ENCODE measurements at regions not wholly inside any gene's neighbourhood (a gene's known extent, or its start where the extent isn't known, plus 50 kb on each side); places are given as distances from the start of the nearest gene placed in this dataset.

- H3K27ac ChIP-seq (ENCODE audit: poor library complexity, severe bottlenecking): no peak overlapping the region
- peaks cover 81% of the 10 kb centered on the region for H3K27me3 ChIP-seq (ENCODE audit: insufficient read depth, poor library complexity, severe bottlenecking)
- H3K9me3 ChIP-seq (ENCODE audit: severe bottlenecking): no peaks in the 10 kb centered on the region
- no peak for TF ChIP-seq CTCF (IDR thresholded peaks at IDR 0.05; ENCODE audit: poor library complexity, severe bottlenecking)
- ATAC-seq (ENCODE audit: low read depth) (no peak), DNase-seq (ENCODE audit: low spot score) (peak; percentile 23)
- no peaks in the 10 kb centered on the region for H3K4me1 ChIP-seq (ENCODE audit: insufficient read depth, poor library complexity, severe bottlenecking)
- H3K4me3 ChIP-seq (ENCODE audit: severe bottlenecking): no peak overlapping the region
- no peaks in the 10 kb centered on the region for H3K36me3 ChIP-seq (ENCODE audit: low read depth)
Measured at GRCh38 chr16:86050111-86050510, 151.1 kb downstream of the IRF8 start.

GRCh38 chr16:86050591-86051367 lies 151.8 kb downstream of the IRF8 start:
- DNase-seq (ENCODE audit: low spot score): peak; percentile 34
- H3K9me3 ChIP-seq (ENCODE audit: severe bottlenecking): no peaks in the 10 kb centered on the region
- TF ChIP-seq CTCF (IDR thresholded peaks at IDR 0.05; ENCODE audit: poor library complexity, severe bottlenecking): no peak
- no peaks in the 10 kb centered on the region for H3K36me3 ChIP-seq (ENCODE audit: low read depth)
- H3K27ac ChIP-seq (ENCODE audit: poor library complexity, severe bottlenecking): no peak overlapping the region
- H3K27me3 ChIP-seq (ENCODE audit: insufficient read depth, poor library complexity, severe bottlenecking): peaks cover 83% of the 10 kb centered on the region
- no peak for ATAC-seq (ENCODE audit: low read depth)
- no peaks in the 10 kb centered on the region for H3K4me1 ChIP-seq (ENCODE audit: insufficient read depth, poor library complexity, severe bottlenecking)
- no peak overlapping the region for H3K4me3 ChIP-seq (ENCODE audit: severe bottlenecking)

- TF ChIP-seq CTCF (IDR thresholded peaks at IDR 0.05; ENCODE audit: poor library complexity, severe bottlenecking): no peak
- Histone ChIP-seq H3K4me1 (ENCODE audit: insufficient read depth, poor library complexity, severe bottlenecking) (no peaks in the 10 kb centered on the region), H3K36me3 (ENCODE audit: low read depth) (no peaks in the 10 kb centered on the region), H3K4me3 (ENCODE audit: severe bottlenecking) (no peak overlapping the region), H3K27ac (ENCODE audit: poor library complexity, severe bottlenecking) (no peak overlapping the region), H3K27me3 (ENCODE audit: insufficient read depth, poor library complexity, severe bottlenecking) (peaks cover 78% of the 10 kb centered on the region), H3K9me3 (ENCODE audit: severe bottlenecking) (no peaks in the 10 kb centered on the region)
- ATAC-seq (ENCODE audit: low read depth): no peak
- DNase-seq (ENCODE audit: low spot score): peak; percentile 60
Measured at GRCh38 chr16:86051368-86052114, 152.6 kb downstream of the IRF8 start.

GRCh38 chr16:86052115-86052670 lies 153.2 kb downstream of the IRF8 start:
- peak; percentile 34 for DNase-seq (ENCODE audit: low spot score)
- H3K4me1 ChIP-seq (ENCODE audit: insufficient read depth, poor library complexity, severe bottlenecking): no peaks in the 10 kb centered on the region
- H3K27ac ChIP-seq (ENCODE audit: poor library complexity, severe bottlenecking): no peak overlapping the region
- no peak for ATAC-seq (ENCODE audit: low read depth)
- no peaks in the 10 kb centered on the region for H3K36me3 ChIP-seq (ENCODE audit: low read depth)
- peaks cover 81% of the 10 kb centered on the region for H3K27me3 ChIP-seq (ENCODE audit: insufficient read depth, poor library complexity, severe bottlenecking)
- H3K4me3 ChIP-seq (ENCODE audit: severe bottlenecking): no peak overlapping the region
- no peak for TF ChIP-seq CTCF (IDR thresholded peaks at IDR 0.05; ENCODE audit: poor library complexity, severe bottlenecking)
- H3K9me3 ChIP-seq (ENCODE audit: severe bottlenecking): no peaks in the 10 kb centered on the region
